Adrenal gland (tissue), 5 donors: ENCODE measurements at regions not wholly inside any gene's neighbourhood (a gene's known extent, or its start where the extent isn't known, plus 50 kb on each side); places are given as distances from the start of the nearest gene placed in this dataset.

Experiments
- CTCF ChIP-seq, 6 experiments: fragments of 450-650 bp in 4 of 6; fragments of 200-600 bp in 2 of 6; sonication (generic) in 1 of 6; IDR thresholded peaks; 1 replicate in 5 of 6; 2 replicates in 1 of 6; pipeline versions ENCODE4 v1.5.1 to v1.8.0; 2016 to 2021; ENCODE audit warnings: antibody characterized with exemption in 6 of 6, mild to moderate bottlenecking in 2 of 6, moderate library complexity in 1 of 6
- POLR2A ChIP-seq, 2 donors: fragments of 450-650 bp; IDR thresholded peaks; one replicate each; pipeline ENCODE4 v1.6.1; 2017; ENCODE audit warnings: antibody characterized with exemption in 2 of 2, mild to moderate bottlenecking in 2 of 2, moderate library complexity in 1 of 2
- donor health status: DM: no; HTN: no; CAD: no.

GRCh38 chr12:73301530-73301929 is 1029.4 kb downstream of the TRHDE start:
- TF ChIP-seq CTCF (IDR thresholded peaks at IDR 0.05) (no peak), POLR2A (IDR thresholded peaks at IDR 0.05) (no peak)
